ENCODE measurements at regions not wholly inside any gene's neighbourhood (a gene's known extent, or its start where the extent isn't known, plus 50 kb on each side); places are given as distances from the start of the nearest gene placed in this dataset.

- Histone ChIP-seq H3K27ac (ENCODE audit: extremely low read depth, low read depth, low read length) (no peak overlapping the region), H3K9me3 (ENCODE audit: control insufficient read depth, insufficient read depth, low read depth, low read length) (no peaks in the 10 kb centered on the region), H3K4me3 (ENCODE audit: low read depth, low read length) (no peak overlapping the region), H3K4me1 (ENCODE audit: control insufficient read depth, insufficient read depth, low read length) (no peaks in the 10 kb centered on the region), H3K36me3 (ENCODE audit: control insufficient read depth in 2 of 2, insufficient read depth in 1 of 2, low read length in 2 of 2) (no peaks in the 10 kb centered on the region)
- POLR2A ChIA-PET = no interaction called here
- CTCF ChIA-PET = no interaction called here
- TF ChIP-seq, protein P1, sequence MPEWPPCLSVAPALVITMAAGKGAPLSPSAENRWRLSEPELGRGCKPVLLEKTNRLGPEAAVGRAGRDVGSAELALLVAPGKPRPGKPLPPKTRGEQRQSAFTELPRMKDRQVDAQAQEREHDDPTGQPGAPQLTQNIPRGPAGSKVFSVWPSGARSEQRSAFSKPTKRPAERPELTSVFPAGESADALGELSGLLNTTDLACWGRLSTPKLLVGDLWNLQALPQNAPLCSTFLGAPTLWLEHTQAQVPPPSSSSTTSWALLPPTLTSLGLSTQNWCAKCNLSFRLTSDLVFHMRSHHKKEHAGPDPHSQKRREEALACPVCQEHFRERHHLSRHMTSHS (tag by site-specific recombination; IDR thresholded peaks at IDR 0.05) = no peak
- TF ChIP-seq ZNF266 (tag by site-specific recombination; IDR thresholded peaks at IDR 0.05; ENCODE audit: low read depth) (no peak), ZNF221 (tag by site-specific recombination; IDR thresholded peaks at IDR 0.05; ENCODE audit: borderline replicate concordance) (no peak), ZNF132 (tag by site-specific recombination; IDR thresholded peaks at IDR 0.05; ENCODE audit: borderline replicate concordance) (no peak), ZNF561 (tag by site-specific recombination; IDR thresholded peaks at IDR 0.05; ENCODE audit: borderline replicate concordance) (no peak)
Observed at GRCh38 chr12:83615152-83615551, 928.4 kb downstream of the TMTC2 start.

DNA sequence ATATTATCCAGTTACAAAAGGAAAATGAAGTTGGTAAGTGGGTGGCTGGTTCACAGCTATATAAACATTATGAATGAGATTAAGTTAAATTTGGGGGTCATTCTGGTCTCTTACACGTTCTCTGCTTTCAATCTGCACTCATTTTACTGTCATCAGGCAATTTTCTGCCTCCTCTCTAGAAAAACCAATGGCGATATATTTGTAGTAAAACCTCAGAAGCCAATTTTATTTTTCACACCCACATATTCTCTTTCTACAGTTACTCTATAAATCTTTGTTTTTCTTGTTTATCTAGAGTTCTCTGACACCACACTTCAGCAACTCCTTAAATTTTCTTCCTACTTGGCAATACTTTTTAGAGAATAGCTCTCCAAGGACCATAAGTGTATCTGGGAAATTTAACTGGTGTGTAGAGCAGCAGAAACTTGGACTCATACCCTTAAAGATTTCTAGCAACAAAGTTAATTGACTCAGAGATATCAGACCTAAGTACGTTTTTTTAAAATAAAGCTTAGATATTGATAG, 926.9 kb downstream of the TMTC2 start:
- CTCF ChIA-PET = no interaction called here
- Histone ChIP-seq H3K27ac (ENCODE audit: extremely low read depth, low read depth, low read length) (no peak overlapping the region), H3K36me3 (ENCODE audit: control insufficient read depth in 2 of 2, insufficient read depth in 1 of 2, low read length in 2 of 2) (no peaks in the 10 kb centered on the region), H3K9me3 (ENCODE audit: control insufficient read depth, insufficient read depth, low read depth, low read length) (no peaks in the 10 kb centered on the region), H3K4me1 (ENCODE audit: control insufficient read depth, insufficient read depth, low read length) (no peaks in the 10 kb centered on the region), H3K4me3 (ENCODE audit: low read depth, low read length) (no peak overlapping the region)
- TF ChIP-seq ZNF335 (tag by site-specific recombination; conservative IDR thresholded peaks at IDR 0.05) (no peak), ZNF404 (tag by site-specific recombination; IDR thresholded peaks at IDR 0.05) (no peak), ZNF174 (tag by site-specific recombination; IDR thresholded peaks at IDR 0.05) (no peak), ZNF585B (tag by site-specific recombination; IDR thresholded peaks at IDR 0.05) (no peak), ZNF248 (tag by site-specific recombination; IDR thresholded peaks at IDR 0.05) (no peak), ZNF239 (tag by site-specific recombination; IDR thresholded peaks at IDR 0.05) (no peak), ZNF202 (tag by site-specific recombination; IDR thresholded peaks at IDR 0.05; ENCODE audit: borderline replicate concordance) (no peak), KLF9 (tag by site-specific recombination; IDR thresholded peaks at IDR 0.05; ENCODE audit: low read depth) (no peak), ZNF785 (tag by site-specific recombination; IDR thresholded peaks at IDR 0.05) (no peak), KLF17 (tag by site-specific recombination; IDR thresholded peaks at IDR 0.05) (no peak), GLIS2 (tag by site-specific recombination; IDR thresholded peaks at IDR 0.05) (no peak), ZNF23 (tag by site-specific recombination; IDR thresholded peaks at IDR 0.05; ENCODE audit: borderline replicate concordance) (no peak)
- TF ChIP-seq, protein P2, sequence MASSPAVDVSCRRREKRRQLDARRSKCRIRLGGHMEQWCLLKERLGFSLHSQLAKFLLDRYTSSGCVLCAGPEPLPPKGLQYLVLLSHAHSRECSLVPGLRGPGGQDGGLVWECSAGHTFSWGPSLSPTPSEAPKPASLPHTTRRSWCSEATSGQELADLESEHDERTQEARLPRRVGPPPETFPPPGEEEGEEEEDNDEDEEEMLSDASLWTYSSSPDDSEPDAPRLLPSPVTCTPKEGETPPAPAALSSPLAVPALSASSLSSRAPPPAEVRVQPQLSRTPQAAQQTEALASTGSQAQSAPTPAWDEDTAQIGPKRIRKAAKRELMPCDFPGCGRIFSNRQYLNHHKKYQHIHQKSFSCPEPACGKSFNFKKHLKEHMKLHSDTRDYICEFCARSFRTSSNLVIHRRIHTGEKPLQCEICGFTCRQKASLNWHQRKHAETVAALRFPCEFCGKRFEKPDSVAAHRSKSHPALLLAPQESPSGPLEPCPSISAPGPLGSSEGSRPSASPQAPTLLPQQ (tag by site-specific recombination; IDR thresholded peaks at IDR 0.05) = no peak
- TF ChIP-seq, protein P3, sequence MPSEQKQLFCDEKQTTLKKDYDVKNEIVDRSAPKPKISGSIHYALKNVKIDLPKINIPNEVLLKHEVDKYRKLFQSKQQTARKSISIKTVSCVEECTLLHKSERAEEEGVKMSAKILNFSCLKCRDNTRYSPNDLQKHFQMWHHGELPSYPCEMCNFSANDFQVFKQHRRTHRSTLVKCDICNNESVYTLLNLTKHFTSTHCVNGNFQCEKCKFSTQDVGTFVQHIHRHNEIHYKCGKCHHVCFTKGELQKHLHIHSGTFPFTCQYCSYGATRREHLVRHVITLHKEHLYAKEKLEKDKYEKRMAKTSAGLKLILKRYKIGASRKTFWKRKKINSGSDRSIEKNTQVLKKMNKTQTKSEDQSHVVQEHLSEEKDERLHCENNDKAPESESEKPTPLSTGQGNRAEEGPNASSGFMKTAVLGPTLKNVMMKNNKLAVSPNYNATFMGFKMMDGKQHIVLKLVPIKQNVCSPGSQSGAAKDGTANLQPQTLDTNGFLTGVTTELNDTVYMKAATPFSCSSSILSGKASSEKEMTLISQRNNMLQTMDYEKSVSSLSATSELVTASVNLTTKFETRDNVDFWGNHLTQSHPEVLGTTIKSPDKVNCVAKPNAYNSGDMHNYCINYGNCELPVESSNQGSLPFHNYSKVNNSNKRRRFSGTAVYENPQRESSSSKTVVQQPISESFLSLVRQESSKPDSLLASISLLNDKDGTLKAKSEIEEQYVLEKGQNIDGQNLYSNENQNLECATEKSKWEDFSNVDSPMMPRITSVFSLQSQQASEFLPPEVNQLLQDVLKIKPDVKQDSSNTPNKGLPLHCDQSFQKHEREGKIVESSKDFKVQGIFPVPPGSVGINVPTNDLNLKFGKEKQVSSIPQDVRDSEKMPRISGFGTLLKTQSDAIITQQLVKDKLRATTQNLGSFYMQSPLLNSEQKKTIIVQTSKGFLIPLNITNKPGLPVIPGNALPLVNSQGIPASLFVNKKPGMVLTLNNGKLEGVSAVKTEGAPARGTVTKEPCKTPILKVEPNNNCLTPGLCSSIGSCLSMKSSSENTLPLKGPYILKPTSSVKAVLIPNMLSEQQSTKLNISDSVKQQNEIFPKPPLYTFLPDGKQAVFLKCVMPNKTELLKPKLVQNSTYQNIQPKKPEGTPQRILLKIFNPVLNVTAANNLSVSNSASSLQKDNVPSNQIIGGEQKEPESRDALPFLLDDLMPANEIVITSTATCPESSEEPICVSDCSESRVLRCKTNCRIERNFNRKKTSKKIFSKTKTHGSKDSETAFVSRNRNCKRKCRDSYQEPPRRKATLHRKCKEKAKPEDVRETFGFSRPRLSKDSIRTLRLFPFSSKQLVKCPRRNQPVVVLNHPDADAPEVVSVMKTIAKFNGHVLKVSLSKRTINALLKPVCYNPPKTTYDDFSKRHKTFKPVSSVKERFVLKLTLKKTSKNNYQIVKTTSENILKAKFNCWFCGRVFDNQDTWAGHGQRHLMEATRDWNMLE (tag by site-specific recombination; conservative IDR thresholded peaks at IDR 0.05; ENCODE audit: low read depth) = no peak
- POLR2A ChIA-PET = no interaction called here
